PFSK-1 (cell line): ENCODE measurements at regions not wholly inside any gene's neighbourhood (a gene's known extent, or its start where the extent isn't known, plus 50 kb on each side); places are given as distances from the start of the nearest gene placed in this dataset.

Source experiments
- POLR2AphosphoS5 ChIP-seq: IDR thresholded peaks from 2 replicates; pipeline ENCODE4 v1.6.1; 2012; ENCODE audit warnings: low read depth, mild to moderate bottlenecking, control low read depth, low read length, moderate library complexity
- SIN3A ChIP-seq: IDR thresholded peaks from 2 replicates; pipeline ENCODE4 v1.6.1; 2012; ENCODE audit warnings: mild to moderate bottlenecking, low read length, moderate library complexity, borderline replicate concordance; ENCODE audit not compliant: insufficient read depth
- TAF1 ChIP-seq: IDR thresholded peaks from 2 replicates; pipeline ENCODE4 v1.6.1; 2012; ENCODE audit warnings: low read length, control low read depth, borderline replicate concordance; ENCODE audit not compliant: insufficient read depth
- TF ChIP-seq, protein P1 (sequence below), 2 experiments: IDR thresholded peaks; 2 replicates each; pipeline versions ENCODE4 v1.6.1 to v1.8.0; 2011 to 2012; ENCODE audit warnings: low read depth in 2 of 2, low read length in 2 of 2, control low read depth in 1 of 2, inconsistent platforms in 1 of 2, mild to moderate bottlenecking in 1 of 2, moderate library complexity in 1 of 2; ENCODE audit not compliant: insufficient read depth in 1 of 2

DNA sequence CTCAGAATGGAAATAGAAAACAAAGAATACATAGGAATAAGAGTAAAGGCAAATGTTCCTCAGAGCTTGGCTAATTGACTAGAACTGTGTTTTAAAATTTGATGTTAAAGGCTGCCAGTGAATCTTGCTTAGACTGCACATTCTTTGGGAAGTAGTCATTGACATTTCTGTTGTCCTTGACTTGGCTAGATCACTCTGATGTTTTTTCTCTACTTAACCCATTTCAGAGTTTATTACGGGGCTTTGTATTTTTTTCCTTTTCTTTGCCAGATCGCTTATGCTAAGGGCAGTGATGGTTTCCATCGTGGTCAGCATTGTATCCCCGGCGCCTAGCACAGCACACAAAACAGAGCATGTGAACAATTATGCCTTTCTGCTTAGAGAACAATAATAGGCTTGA lies 1126.7 kb upstream of the CDH9 start:
- TF ChIP-seq, protein P1, sequence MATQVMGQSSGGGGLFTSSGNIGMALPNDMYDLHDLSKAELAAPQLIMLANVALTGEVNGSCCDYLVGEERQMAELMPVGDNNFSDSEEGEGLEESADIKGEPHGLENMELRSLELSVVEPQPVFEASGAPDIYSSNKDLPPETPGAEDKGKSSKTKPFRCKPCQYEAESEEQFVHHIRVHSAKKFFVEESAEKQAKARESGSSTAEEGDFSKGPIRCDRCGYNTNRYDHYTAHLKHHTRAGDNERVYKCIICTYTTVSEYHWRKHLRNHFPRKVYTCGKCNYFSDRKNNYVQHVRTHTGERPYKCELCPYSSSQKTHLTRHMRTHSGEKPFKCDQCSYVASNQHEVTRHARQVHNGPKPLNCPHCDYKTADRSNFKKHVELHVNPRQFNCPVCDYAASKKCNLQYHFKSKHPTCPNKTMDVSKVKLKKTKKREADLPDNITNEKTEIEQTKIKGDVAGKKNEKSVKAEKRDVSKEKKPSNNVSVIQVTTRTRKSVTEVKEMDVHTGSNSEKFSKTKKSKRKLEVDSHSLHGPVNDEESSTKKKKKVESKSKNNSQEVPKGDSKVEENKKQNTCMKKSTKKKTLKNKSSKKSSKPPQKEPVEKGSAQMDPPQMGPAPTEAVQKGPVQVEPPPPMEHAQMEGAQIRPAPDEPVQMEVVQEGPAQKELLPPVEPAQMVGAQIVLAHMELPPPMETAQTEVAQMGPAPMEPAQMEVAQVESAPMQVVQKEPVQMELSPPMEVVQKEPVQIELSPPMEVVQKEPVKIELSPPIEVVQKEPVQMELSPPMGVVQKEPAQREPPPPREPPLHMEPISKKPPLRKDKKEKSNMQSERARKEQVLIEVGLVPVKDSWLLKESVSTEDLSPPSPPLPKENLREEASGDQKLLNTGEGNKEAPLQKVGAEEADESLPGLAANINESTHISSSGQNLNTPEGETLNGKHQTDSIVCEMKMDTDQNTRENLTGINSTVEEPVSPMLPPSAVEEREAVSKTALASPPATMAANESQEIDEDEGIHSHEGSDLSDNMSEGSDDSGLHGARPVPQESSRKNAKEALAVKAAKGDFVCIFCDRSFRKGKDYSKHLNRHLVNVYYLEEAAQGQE (IDR thresholded peaks at IDR 0.05; ENCODE audit: insufficient read depth in 1 of 2, low read depth in 2 of 2, low read length in 2 of 2), result no peak
- TF ChIP-seq POLR2AphosphoS5, result no peak
- no peak for TF ChIP-seq TAF1
- TF ChIP-seq SIN3A, result no peak
